DND-41 (cell line): ENCODE measurements at regions not wholly inside any gene's neighbourhood (a gene's known extent, or its start where the extent isn't known, plus 50 kb on each side); places are given as distances from the start of the nearest gene placed in this dataset.

Experiments
- CTCF ChIP-seq: IDR thresholded peaks from 2 replicates; pipeline ENCODE4 v1.5.1; 2012; ENCODE audit warnings: borderline replicate concordance, low read length, moderate library complexity, mild to moderate bottlenecking; ENCODE audit not compliant: poor library complexity, severe bottlenecking; ENCODE audit errors: extremely low read depth
- EZH2 ChIP-seq: IDR thresholded peaks from 3 replicates; pipeline ENCODE4 v1.6.1; 2012; ENCODE audit warnings: borderline replicate concordance, low read depth, mild to moderate bottlenecking, moderate library complexity, low read length, inconsistent platforms; ENCODE audit not compliant: severe bottlenecking

- TF ChIP-seq CTCF (no peak), EZH2 (no peak)
Observed at GRCh38 chr18:40356168-40356567, 1598.9 kb upstream of the PIK3C3 start.
